OCI-LY7 (cell line): ENCODE measurements at regions not wholly inside any gene's neighbourhood (a gene's known extent, or its start where the extent isn't known, plus 50 kb on each side); places are given as distances from the start of the nearest gene placed in this dataset.

Source experiments
- CTCF ChIP-seq: fragments of 200-600 bp; sonication (generic); conservative IDR thresholded peaks from 2 replicates; pipeline ENCODE4 v1.5.1; 2014; ENCODE audit warnings: mild to moderate bottlenecking, antibody characterized with exemption, low read length, moderate library complexity, mixed read lengths
- EZH2phosphoT487 ChIP-seq: fragments of 200-600 bp; sonication (generic); IDR thresholded peaks from 2 replicates; pipeline ENCODE4 v1.6.1; 2018; ENCODE audit warnings: low read depth, borderline replicate concordance, mild to moderate bottlenecking, mixed run types, antibody characterized with exemption, low read length, moderate library complexity, mixed read lengths

- TF ChIP-seq CTCF: peak; percentile 85
- no peak for TF ChIP-seq EZH2phosphoT487
Measured at GRCh38 chr10:129332476-129332875, 134.6 kb upstream of the MGMT start.
